Activated T-cell treated with anti-CD3 and anti-CD28 coated beads, Interleukin-2, amount 50 U/mL, for 1 hour (primary cell): ENCODE measurements at regions not wholly inside any gene's neighbourhood (a gene's known extent, or its start where the extent isn't known, plus 50 kb on each side); places are given as distances from the start of the nearest gene placed in this dataset.

Experiments
- DNase-seq: peaks from one replicate; pipeline ENCODE4 v3.0.0-alpha.2; 2020

DNA sequence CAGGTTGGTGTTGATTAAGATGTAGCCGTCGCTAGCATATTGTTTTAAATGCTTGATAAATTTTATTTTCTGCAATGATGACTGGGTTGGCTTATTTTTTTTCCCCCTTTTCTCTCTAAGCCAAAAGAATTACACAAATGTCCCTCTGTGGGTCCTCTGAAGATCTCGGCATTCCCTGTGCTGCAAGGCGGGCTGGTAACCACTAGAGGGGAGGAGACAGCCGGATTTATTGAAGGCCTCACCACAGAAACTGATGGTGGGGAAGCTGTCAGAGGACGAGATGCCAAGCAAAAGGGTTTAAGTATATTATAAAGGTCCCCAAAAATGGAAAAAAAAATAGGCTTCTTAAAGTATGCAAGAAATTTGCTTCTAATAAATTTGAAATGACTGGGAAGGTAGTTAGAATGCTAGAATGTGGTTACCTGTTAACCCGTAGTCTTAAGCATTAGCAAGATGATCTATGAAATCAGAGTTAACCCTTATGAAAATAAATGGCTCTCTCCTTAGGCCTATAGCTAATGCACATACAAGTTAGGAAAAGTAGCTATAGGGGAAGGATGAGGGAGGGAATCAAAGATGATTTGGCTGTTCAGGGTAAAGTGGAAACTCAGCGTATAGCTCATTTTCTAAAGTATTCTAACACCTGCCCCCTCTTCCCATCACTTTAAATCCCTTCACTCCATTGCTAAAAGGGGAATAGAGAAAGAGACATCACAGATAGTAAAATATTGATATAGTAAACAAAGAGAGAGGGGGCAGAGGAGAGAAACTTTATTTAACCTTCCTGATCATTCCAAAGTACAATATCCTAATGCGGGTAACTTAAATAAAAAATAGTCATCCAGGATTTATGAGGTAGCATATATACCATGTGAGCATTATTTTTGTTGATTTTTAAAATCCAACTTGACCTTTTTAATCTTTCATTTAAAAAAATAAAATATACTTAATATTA lies 894.5 kb upstream of the POU3F3 start:
- DNase-seq = no peak

DNA sequence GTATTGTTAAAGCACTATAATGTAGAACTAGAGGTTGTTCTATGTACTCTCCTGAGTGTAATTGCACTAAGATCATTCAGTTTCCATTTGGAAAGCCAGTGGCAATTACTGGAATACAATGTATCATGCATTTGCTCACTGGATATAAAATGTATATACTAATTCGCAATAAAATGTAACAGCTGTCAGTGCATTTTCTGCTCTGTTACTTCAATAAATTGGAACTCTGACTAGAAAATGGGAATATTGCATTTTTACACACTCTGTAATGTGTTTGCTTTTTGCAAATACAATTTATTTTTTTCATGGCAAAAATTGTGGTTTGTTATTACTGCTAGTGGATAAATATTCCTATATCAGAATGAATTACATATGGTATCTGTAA lies 893.8 kb upstream of the POU3F3 start:
- no peak for DNase-seq

DNA sequence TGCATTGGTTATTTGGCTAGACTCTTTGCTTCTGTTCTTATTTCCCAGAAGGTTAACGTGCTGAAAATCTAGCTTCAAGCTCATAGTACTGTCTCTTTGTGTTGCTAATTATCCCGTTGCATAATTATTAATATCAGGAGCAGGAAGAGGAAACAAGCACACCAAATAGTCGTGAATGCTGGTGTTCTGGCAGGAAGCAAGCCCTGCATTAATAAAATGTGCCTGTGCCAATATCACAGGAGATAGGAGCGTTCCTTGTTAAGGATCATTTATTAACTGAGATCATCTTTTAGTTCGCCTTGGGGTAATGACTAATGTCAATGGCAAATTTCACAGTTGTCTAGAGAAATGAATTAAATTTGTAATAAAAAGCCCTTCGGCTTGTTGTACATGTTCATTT lies 893.0 kb upstream of the POU3F3 start:
- DNase-seq = no peak

DNA sequence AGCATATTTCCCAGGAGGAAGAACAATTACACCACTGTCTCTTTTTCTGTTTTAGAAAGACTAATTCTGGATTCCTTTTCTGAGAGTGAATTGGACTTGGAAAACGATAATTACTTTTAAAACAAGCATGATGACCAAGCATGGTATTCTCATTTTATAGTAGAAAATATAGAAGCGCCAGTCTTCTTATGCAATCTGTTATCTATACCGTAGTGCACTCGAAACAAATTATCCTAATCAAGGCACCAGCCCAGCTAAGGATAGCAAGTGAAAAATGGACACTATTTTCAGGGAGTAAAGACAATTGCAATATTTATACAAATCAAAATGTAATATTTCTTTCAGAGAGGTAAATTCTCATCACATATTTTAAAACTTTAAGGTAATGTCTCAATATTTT lies 892.1 kb upstream of the POU3F3 start:
- no peak for DNase-seq

DNA sequence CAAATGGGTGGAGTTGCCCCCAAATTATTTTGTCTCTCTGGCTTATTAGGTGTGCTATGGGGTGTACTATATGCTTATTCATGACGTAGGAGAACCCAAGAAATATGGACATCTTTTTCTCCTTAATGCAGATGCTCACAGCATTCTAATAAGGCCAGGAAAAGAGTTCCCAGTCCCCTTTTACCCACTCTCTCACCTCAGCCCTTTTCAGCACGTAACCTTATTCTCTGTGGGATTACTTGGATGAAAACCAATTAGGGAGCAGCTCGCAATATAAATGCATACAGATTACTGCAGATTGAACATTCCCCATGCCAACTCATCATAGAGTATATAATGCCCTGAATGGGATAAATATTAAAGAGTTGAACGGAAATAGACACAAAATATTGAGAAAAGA lies 891.2 kb upstream of the POU3F3 start:
- no peak for DNase-seq

DNA sequence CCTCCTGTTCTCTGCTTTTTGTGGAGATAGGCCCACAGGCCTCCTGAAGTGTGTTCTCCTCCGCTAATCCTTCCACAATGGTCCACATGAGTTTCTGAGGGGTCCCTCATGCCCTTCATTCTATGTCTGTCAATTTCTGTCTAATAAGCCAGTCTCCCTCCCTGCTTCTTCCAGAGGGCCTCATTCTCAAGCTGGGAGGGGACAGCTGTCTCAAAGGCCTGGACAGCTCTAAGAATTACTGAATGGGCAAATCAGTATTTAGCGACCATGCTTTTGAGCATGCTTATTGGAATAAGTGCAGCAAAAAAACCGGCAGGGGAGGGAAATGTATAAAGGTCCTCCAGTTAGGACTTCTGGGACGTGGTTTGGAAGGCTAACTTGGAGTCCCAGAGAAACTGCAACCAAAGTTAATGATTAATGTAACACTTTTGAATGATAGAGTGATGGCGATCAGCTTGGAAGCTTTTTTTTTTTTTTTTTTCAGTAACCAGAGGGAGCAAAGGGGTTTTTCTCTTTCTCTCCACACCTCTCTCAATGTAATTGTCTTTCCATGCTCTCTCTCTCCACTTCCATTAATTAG lies 890.7 kb upstream of the POU3F3 start:
- DNase-seq = no peak

DNA sequence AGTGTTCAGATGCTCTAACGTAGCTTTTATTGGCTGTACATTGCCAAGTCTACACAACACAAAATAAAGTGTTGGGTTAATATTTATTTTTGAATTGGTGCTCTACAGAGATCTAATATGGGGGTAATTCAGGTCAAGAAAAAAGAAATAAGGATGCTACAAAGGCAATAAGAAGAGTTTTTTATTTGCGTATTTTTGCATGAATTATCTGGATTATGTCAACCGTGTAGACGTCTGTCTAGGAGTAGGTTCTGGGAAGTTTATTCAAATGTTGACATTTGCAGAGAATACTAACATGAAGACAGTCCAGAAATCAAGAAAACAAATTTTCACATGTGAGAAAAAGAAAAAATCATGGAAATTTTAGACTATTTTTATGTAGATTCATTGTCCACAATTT lies 876.7 kb upstream of the POU3F3 start:
- DNase-seq = no peak

DNA sequence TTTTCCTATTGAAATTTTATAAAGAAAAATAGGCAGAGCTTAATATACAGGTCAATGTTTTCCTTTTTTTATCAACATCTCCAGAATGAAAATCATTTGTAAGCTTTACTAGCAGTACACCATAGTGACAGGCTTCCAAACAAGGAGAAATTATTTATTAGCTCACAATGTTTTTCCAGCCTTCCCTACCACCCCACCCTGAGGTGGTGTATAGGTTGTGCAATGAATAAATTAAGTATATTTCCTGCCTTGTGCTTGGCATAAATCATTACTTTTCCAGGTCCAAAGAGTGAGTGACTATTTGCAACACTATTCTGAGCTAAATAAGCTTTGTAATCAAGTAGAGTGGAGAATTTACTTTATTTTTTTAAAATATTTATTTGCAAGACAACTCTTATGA lies 876.2 kb upstream of the POU3F3 start:
- no peak for DNase-seq

DNA sequence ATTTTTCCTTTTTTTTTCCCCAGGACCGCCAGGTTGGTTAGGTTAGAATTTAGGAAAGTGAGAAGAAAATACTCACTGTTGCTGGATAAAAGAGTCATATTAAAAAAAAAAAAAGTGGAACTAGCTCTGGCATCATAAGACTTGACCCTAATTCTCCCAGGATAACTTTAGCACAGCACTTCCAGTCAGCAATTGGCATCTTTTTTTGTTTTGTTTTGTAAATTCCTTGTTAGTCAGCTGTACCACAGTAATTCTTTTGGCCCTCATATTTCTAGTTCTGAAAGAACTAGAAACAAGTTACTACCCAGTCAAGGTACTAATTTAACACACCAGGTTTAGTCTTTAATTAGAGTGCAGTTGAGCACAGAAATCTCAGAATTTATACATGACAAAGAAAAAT lies 873.5 kb upstream of the POU3F3 start:
- no peak for DNase-seq

DNA sequence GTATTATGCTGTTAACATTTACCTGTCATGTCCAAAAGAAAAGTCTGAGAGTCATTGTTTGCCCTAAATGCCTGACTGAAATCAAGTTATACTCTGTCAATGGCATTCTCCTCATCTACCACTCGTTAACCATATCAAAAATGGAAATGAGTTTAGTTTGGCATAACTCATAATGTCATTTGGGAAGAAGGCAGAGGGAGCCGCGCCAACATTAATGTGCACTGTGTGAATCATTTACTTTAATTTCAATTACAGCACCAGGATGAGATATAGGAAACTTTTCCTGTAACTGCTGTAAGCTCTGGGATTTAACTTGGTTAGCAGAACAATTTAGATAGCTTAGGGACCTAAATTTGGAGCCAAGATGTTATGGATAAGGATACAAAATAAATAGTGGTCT lies 871.2 kb upstream of the POU3F3 start:
- no peak for DNase-seq

DNA sequence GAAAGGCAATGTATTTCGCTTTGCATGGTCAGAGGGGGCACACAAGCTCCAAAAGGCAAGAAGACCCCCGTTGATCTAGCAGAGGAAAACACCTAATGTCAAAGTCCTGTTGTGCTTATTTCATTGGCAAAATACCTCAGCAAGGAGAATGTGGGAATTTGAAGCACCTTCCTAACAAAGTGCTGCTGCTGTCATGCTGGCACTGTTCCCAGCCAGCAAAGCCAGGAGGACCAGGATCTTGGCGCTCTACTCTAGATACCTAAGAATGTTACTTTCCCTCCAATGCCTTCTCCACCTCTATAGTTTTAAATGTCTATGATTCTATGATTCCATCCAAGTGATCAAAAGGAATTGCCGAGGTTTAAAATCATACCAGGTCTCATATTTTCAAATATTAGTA lies 867.9 kb upstream of the POU3F3 start:
- no peak for DNase-seq

DNA sequence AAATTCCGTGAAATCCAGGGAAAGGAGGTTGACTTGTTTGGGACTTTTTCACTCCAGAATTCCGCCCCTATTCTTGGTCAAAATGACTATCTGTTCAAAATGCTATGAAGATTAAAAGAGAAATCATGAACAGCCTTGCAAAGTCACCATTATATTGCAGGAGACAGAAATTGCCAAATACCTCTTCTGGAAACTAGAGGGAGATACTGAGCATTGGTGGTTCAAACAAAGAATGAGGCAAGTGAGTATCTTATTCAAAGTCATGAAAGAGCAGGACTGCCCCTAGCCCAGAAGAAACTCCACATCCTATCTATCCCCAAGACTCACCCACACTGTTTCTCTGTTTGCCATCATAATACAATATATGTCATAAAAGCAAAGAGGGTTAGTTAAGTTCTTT lies 862.3 kb upstream of the POU3F3 start:
- no peak for DNase-seq

DNA sequence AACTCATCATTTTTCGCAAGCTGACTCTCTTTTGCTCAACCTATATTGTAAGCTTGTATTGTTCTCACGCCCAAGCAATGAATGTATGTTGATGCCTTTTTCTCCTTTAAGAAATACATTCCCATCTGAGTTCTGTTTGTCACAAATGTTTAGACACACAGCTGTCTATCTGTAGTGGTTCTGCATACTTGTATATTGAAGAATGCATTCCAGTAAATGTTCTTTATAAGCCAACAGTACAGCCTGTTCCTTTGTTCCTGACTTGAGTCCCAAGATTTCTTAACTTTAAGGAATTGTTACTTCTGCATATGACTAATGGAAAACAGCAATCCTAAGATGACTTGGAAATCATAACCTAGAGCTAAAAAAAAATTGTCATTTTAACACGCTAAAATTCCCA lies 849.1 kb upstream of the POU3F3 start:
- DNase-seq = no peak

DNA sequence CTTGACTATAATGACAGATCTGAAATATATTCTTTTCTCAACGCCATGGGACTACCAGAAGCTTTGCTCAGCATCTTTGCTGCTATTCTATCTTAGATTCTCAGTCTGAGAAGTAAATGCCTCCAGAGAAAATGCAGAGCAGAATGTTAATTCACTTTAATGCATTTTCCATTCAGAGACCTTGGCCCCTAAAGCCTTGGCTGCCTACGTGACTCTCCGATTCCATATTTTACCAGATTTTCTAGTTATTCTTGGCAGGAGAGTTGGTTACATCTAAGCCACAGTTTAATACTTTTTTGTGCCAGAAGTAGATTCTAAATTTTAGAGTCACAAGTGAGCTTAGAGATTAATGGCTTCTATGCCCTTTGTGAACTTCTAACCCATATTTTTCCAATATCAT lies 837.1 kb upstream of the POU3F3 start:
- no peak for DNase-seq

DNA sequence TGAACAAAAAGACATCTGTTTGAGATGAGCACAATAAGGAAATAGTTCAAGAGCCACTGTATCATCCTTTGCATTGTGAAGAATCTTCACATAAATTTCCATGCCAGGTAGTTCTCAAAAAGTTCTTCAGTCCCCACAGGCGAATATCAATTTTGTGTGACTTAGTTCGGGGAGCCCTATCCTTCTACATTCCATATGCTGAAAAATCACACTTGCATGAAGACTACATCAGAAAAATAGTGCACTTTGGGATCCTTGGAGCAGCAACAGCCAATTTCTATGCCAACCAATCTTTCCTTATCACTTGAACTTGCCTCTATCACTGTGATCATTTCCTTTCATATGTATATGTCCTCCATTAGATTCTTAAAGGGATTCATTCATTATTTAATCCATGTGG lies 830.6 kb upstream of the POU3F3 start:
- no peak for DNase-seq

DNA sequence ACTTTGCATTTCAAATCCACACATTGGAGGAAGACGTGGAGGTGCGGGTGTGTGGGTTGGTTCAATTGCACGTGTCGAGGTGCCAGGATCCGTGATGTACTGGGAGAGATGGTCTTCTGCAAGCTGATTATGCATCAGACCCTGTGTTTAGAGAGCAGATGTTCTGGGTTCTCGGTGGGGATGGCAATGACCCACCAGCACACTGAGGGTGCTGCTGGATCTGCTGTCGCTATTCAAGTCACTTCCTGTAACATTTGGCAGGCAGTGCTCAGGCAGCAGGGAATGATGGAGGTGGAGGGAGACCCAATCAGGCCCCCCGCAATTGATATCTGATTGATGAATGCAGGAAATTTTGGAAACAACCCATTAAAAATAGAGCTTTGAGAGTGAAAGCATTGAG lies 830.1 kb upstream of the POU3F3 start:
- no peak for DNase-seq

DNA sequence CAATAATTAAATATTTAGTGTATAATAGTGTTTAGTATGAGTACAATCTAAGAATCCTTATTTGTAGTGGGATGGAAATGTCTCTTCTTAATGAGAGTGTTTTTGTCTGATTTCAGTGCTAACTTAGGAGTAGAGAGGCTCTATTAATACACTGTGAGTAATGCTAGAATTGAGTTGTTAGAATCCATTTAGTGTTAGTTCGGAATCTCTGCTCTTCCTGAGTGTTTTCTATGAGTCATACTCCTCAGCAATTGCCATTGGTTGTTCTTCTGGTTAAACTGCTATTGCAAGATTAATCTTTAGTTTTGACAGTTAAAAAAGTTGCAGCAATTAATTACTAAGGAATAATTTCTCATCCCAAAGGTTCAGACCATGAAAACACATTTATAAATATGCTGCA lies 828.6 kb upstream of the POU3F3 start:
- no peak for DNase-seq

DNA sequence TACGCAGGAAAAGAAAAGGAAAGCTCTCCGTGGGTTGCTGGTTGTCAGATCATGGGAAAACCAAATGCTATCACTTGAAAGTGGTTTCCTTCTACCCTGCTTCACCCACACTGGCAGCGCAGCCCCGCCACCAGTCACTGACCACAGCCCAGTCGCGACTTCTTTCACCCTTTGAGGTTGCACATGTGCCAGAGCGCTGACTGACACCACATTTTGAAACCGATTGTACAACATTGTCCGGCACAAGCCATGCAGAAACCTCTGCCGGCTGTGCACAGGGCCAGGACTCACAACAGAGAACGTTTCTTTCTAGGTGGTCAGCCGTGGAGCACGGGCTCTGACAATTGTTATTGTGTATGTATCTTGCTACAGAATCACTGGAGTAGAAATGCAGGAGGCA lies 827.2 kb upstream of the POU3F3 start:
- no peak for DNase-seq

DNA sequence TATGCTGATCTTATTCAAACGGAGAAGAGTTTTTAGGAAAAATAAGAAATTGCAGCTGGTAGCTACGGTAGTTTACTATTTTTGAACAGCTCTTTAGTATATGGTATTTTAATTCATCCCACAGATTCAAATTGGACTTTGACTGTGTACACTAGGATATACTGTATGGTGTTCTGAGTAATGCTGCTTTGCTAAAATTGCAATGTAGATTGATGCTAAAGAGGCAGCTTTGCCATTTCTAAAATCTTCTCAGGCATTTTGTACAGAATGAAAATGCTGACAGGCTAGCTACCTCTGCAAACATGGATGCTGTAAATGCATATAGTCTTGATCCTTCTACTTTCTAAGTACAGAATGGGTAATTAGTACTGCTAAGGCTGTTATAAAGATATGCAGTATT lies 826.6 kb upstream of the POU3F3 start:
- DNase-seq = no peak

DNA sequence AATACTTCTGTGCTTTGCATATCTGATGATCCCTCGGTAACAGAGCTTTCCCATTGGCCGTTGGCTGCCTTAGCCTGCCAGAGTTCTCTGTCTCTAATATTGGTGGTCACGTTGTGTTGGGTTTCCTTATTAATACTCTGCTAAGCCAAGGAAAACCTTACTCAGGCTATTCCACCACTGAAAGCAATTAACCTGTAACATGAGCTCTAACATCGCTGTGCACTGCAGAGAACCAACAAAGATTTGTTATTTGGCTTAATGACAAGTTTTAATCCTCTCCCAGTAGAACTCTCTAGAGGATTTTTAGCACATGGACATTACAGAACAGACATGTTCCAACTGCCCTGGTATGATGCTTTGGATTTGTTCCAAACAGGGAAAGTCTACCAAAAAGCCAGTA lies 825.9 kb upstream of the POU3F3 start:
- DNase-seq = no peak

DNA sequence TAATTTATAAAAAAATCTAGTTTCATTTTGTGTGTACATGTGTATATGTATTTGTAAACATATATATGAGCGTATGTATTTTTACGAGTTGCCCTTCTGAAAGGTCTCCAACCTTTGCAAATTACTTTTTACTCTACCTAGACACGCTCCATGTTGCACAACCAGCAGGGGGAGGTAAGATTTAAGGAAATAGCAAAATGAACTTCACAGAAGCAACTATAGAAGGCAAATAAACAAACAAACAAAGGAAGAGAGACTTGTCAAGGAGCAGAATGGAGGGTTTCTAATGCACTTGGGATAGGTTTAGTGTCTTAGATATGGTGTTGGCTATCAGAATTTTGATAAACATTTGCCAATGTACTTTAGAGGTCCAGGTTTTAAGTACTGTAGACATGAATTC lies 820.5 kb upstream of the POU3F3 start:
- DNase-seq = no peak

DNA sequence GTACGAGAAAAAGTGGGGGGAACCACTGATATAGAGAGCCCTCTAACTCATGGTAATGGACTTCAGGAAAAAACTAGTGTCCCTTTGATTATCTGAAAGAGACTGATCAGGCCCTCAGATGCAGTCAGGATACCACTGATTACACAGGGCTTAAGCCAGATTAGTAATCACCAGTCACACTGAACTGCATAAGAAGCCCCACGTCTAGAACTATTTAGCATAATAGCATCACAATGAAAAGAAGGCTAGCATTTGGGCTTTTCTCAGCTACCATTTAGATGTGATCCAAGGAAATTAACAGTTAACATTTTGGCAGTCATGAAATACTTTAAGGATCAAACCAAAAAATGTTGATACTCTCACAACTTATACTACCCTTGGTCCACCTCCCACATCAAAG lies 813.1 kb upstream of the POU3F3 start:
- no peak for DNase-seq

DNA sequence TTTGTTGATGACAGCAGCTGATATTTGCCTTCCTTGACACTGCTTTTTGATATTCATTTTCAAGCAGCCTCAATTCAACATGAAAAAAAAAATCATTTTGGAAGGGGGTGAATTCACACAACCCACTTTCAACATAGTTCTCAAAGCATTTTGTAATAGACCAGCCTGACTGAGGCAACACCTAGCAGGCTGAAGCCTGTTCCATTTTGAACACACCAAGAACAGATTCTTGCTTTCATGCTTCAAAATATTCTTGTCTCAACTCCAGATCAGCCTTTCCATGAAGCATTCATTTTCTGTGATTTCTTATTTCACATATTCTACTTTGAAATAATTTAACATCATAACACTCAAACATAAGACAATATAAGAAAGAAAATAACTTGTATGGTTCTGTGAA lies 812.6 kb upstream of the POU3F3 start:
- no peak for DNase-seq

DNA sequence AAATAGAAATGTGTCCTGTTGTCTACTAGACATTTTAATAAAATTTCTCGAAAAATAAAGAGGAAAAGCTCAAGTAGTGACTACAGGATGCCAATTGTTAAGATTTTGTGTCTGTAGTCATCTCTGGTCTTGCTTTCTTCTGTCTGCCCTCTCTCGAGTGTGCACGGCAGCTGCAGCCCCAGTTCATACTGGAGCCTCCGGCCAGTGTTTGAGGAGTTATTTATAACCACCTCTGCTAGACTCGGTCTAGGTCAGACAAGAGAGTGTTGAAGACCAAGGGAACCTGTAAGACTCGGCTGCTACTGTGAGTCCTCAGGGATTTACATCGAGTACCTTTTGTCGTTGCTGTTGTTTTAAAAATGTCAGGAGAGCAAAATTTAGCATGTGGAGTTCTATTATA lies 810.1 kb upstream of the POU3F3 start:
- no peak for DNase-seq

DNA sequence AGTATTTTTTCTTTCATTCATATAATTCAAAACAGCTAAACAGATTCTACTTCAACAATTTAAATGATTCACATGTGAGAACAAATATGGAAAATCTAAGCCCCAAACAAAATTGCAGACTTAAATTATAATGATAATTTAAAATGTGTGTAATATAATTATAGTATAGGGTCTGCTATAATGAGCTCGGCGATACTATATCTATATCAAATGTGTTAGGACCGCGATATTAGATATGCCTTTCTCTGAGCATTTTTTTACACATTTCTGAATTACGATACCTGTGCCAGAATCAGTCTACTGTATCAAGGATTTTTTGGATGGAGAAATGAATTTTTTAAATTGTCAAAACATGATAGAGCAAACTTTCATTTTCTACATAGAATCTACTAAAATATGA lies 808.8 kb upstream of the POU3F3 start:
- no peak for DNase-seq
